BE2C (cell line): ENCODE measurements at regions not wholly inside any gene's neighbourhood (a gene's known extent, or its start where the extent isn't known, plus 50 kb on each side); places are given as distances from the start of the nearest gene placed in this dataset.

Experiments used
- DNase-seq: peaks from one replicate; pipeline ENCODE4 v3.0.0-alpha.2; 2020
- H3K27me3 ChIP-seq: fragments of 250-450 bp; sonication (Bioruptor Pico); 2 replicates; pipeline ENCODE4 v1.5.1; 2020; ENCODE audit warnings: mild to moderate bottlenecking
- H3K36me3 ChIP-seq: fragments of 250-450 bp; sonication (Bioruptor Pico); 2 replicates; pipeline ENCODE4 v1.5.1; 2020; ENCODE audit warnings: mild to moderate bottlenecking
- H3K4me1 ChIP-seq: fragments of 250-450 bp; sonication (Bioruptor Pico); 2 replicates; pipeline ENCODE4 v1.5.1; 2020
- H3K4me3 ChIP-seq: 2 replicates; pipeline ENCODE4 v1.5.1; 2011; ENCODE audit warnings: low read depth, low read length
- H3K9me3 ChIP-seq: fragments of 250-450 bp; sonication (Bioruptor Pico); 2 replicates; pipeline ENCODE4 v1.5.1; 2020
- CTCF ChIP-seq: IDR thresholded peaks from 2 replicates; pipeline ENCODE4 v1.5.1; 2012; ENCODE audit warnings: mild to moderate bottlenecking, low read depth, low read length

GRCh38 chr2:122357998-122358397, 602.5 kb downstream of the TSN start:
- H3K27me3 ChIP-seq = no peaks in the 10 kb centered on the region
- H3K4me1 ChIP-seq = no peaks in the 10 kb centered on the region
- H3K9me3 ChIP-seq = no peaks in the 10 kb centered on the region
- no peaks in the 10 kb centered on the region for H3K36me3 ChIP-seq
- no peak for TF ChIP-seq CTCF
- no peak for DNase-seq
- no peak overlapping the region for H3K4me3 ChIP-seq

- no peaks in the 10 kb centered on the region for H3K27me3 ChIP-seq
- DNase-seq = no peak
- H3K9me3 ChIP-seq = no peaks in the 10 kb centered on the region
- H3K4me3 ChIP-seq = no peak overlapping the region
- TF ChIP-seq CTCF = no peak
- no peaks in the 10 kb centered on the region for H3K4me1 ChIP-seq
- H3K36me3 ChIP-seq = no peaks in the 10 kb centered on the region
These were observed 603.3 kb downstream of the TSN start for GRCh38 chr2:122358729-122359128.

DNA sequence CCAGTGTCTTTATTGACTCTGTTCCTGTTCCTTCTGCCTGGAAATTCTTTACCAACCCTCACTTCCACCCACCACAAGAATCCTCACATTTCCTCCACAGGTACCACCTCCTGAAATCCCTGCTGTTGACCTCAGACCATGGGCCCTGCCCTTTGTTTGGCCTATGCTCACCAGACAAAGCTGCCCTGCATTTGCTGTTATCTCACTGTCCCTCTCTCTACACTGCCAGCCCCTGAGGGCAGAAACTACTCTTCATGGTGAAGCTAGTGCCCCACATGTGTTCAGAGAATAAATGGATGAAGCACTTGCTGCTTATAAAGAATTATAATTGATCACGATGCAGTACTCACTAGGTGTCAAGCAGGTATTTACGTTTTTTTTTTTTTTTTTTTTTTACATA, 608.4 kb downstream of the TSN start:
- Histone ChIP-seq H3K4me3 (no peak overlapping the region), H3K9me3 (no peaks in the 10 kb centered on the region), H3K36me3 (no peaks in the 10 kb centered on the region), H3K4me1 (no peaks in the 10 kb centered on the region), H3K27me3 (no peaks in the 10 kb centered on the region)
- no peak for DNase-seq
- no peak for TF ChIP-seq CTCF

- no peak for DNase-seq
- no peaks in the 10 kb centered on the region for H3K36me3 ChIP-seq
- no peak overlapping the region for H3K4me3 ChIP-seq
- H3K9me3 ChIP-seq = no peaks in the 10 kb centered on the region
- no peaks in the 10 kb centered on the region for H3K27me3 ChIP-seq
- no peaks in the 10 kb centered on the region for H3K4me1 ChIP-seq
- no peak for TF ChIP-seq CTCF
These were observed 611.0 kb downstream of the TSN start for GRCh38 chr2:122366427-122366826.

GRCh38 chr2:122366969-122367645, 611.7 kb downstream of the TSN start:
- TF ChIP-seq CTCF = no peak
- Histone ChIP-seq H3K4me3 (no peak overlapping the region), H3K4me1 (no peaks in the 10 kb centered on the region), H3K9me3 (no peaks in the 10 kb centered on the region), H3K27me3 (no peaks in the 10 kb centered on the region), H3K36me3 (no peaks in the 10 kb centered on the region)
- no peak for DNase-seq

DNA sequence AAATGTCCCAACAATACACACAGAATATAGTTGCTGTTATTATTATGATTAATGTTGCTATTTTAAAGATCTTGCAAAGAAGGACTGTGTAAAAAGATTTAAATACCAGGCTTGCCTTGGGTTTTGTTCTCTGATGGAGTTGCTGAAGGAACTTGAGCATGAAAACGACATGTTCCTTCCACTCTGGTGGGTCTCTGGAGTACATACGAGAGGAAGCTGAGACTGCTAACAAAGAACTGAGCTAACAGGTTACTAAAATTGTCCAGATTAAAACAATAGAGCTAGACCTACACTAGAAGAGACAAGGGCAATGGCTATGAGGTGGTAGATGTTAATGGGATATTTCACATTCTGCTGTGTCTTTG, 612.2 kb downstream of the TSN start:
- DNase-seq = no peak
- Histone ChIP-seq H3K4me3 (no peak overlapping the region), H3K27me3 (no peaks in the 10 kb centered on the region), H3K36me3 (no peaks in the 10 kb centered on the region), H3K4me1 (no peaks in the 10 kb centered on the region), H3K9me3 (no peaks in the 10 kb centered on the region)
- no peak for TF ChIP-seq CTCF
